IPS-20b (cell line): ENCODE measurements at regions not wholly inside any gene's neighbourhood (a gene's known extent, or its start where the extent isn't known, plus 50 kb on each side); places are given as distances from the start of the nearest gene placed in this dataset.
A peak's percentile ranks its signal among the peaks of the same experiment; 100 is the strongest.

ENCODE experiments used
- H3K27ac ChIP-seq: one replicate; pipeline ENCODE4 v1.5.1; 2013; ENCODE audit warnings: low read length
- H3K27me3 ChIP-seq: 2 replicates; pipeline ENCODE4 v1.6.1; 2013; ENCODE audit warnings: mild to moderate bottlenecking, low read length, inconsistent platforms; ENCODE audit not compliant: insufficient read depth
- H3K36me3 ChIP-seq: 2 replicates; pipeline ENCODE4 v1.6.1; 2013; ENCODE audit warnings: low read depth, mild to moderate bottlenecking, inconsistent platforms, low read length, moderate library complexity; ENCODE audit not compliant: insufficient read depth
- H3K4me1 ChIP-seq: 2 replicates; pipeline ENCODE4 v1.6.1; 2013; ENCODE audit warnings: mild to moderate bottlenecking, control low read depth, inconsistent platforms, low read length, moderate library complexity; ENCODE audit not compliant: insufficient read depth
- H3K4me3 ChIP-seq: 2 replicates; pipeline ENCODE4 v1.5.1; 2013; ENCODE audit warnings: mild to moderate bottlenecking, low read length, inconsistent platforms
- H3K9ac ChIP-seq: 2 replicates; pipeline ENCODE4 v1.6.1; 2013; ENCODE audit warnings: low read depth, mild to moderate bottlenecking, inconsistent platforms, low read length, moderate library complexity
- H3K9me3 ChIP-seq: 2 replicates; pipeline ENCODE4 v1.6.1; 2013; ENCODE audit warnings: mild to moderate bottlenecking, low read depth, low read length, inconsistent platforms; ENCODE audit not compliant: insufficient read depth

DNA sequence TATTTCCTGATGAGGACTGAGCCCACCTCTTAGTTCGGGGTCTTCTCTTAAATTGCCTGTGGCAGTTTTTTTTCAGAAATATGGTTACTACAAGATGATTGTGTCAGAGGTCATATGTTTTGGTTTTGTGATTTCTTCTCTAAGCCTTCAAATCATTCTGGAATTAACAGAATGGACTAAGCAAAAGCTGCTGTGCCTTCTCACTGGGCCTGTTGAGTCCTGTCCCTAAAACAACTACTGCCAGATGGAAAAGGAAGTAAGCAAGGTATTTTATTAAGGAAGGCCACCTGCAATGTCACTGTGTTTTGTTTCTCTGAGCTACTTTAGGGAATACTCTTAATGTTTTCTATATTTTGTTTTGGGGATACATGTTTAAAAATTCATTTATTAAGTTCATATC is 470.8 kb downstream of the PCDH20 start:
- no peaks in the 10 kb centered on the region for H3K4me1 ChIP-seq
- no peaks in the 10 kb centered on the region for H3K27me3 ChIP-seq
- no peak overlapping the region for H3K27ac ChIP-seq
- H3K36me3 ChIP-seq: no peaks in the 10 kb centered on the region
- H3K9me3 ChIP-seq: no peaks in the 10 kb centered on the region
- no peak overlapping the region for H3K9ac ChIP-seq
- H3K4me3 ChIP-seq: no peak overlapping the region

DNA sequence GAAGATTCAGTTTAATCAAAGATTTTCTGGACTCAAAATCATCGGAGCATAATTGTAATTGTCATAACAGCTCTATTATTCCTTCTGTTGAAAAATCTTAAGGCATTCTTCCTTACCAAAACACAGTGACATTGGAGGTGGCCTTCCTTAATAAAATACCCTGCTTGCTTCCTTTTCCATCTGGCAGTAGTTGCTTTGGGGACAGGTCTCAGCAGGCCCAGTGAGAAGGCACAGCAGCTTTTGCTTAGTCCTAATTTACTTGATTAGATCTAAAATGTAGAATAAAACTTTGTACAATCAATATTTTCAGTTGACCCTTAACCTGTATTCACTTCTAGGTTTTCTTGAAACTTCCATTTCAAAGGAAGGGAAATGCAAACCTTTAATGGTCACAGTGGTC is 471.6 kb downstream of the PCDH20 start:
- Histone ChIP-seq H3K9me3 (no peaks in the 10 kb centered on the region), H3K36me3 (no peaks in the 10 kb centered on the region), H3K27ac (no peak overlapping the region), H3K9ac (no peak overlapping the region), H3K4me1 (no peaks in the 10 kb centered on the region), H3K4me3 (no peak overlapping the region), H3K27me3 (no peaks in the 10 kb centered on the region)

DNA sequence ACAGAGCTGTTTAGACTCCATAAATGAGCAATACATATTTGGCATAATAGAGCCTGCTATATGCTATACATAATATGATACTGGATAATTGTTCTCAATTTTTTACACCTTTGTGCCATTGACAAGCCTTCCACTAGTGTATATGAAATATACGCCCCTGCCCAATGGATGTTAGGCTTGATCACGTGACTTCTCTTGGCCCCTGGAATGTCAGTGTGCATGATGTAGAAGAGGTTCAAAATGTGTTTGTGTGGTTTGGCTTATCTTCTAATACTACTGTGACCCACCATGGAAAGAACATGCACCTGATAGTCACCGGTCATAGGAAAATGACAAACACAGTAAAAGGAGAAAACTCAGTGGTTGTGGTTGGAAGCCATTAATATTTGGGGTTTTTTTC is 479.4 kb downstream of the PCDH20 start:
- no peaks in the 10 kb centered on the region for H3K27me3 ChIP-seq
- H3K36me3 ChIP-seq: no peaks in the 10 kb centered on the region
- H3K9me3 ChIP-seq: no peaks in the 10 kb centered on the region
- H3K4me1 ChIP-seq: peaks cover 7% of the 10 kb centered on the region; the same call in 1 of the 2 replicates
- no peak overlapping the region for H3K27ac ChIP-seq
- no peak overlapping the region for H3K4me3 ChIP-seq
- no peak overlapping the region for H3K9ac ChIP-seq

- Histone ChIP-seq H3K36me3 (no peaks in the 10 kb centered on the region), H3K9ac (no peak overlapping the region), H3K27ac (no peak overlapping the region), H3K27me3 (no peaks in the 10 kb centered on the region), H3K9me3 (no peaks in the 10 kb centered on the region), H3K4me3 (no peak overlapping the region), H3K4me1 (peaks cover 7% of the 10 kb centered on the region; the same call in 1 of the 2 replicates)
Observed at GRCh38 chr13:60933638-60934037, 482.0 kb downstream of the PCDH20 start.

DNA sequence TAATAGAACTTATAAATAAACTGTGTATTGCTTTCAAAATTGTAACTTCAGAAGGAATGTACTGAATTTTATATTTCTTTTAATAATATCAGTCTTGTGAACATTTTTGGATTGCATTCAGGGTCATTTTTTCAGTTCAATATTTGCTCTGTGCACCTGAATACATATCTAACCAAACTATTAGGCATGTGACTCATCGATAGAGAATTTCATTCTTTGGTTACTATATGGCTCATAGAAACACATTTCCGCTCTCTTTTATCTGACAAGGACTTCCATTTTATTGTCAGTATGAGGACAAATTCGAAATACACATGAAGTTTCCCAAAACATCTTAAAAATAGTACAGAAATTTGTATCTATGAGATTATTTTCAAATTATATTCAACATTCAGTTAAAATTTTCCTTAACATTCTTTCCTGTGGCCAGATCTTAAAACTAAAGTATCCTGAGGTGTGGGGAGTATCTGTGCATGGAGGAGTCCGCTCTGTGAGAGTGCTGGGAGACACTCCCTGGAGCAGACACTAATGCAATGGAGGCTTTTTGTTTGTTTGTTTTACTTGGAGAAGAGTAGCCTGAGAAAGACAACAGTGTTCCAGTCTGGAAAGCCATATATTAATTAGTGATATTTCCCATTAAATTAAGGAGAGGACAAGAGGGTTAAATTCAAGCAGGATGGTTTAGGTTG is 483.6 kb downstream of the PCDH20 start:
- Histone ChIP-seq H3K9me3 (no peaks in the 10 kb centered on the region), H3K9ac (no peak overlapping the region), H3K4me3 (no peak overlapping the region), H3K27me3 (no peaks in the 10 kb centered on the region), H3K4me1 (peaks cover 7% of the 10 kb centered on the region; the same call in 1 of the 2 replicates), H3K27ac (no peak overlapping the region), H3K36me3 (no peaks in the 10 kb centered on the region)

DNA sequence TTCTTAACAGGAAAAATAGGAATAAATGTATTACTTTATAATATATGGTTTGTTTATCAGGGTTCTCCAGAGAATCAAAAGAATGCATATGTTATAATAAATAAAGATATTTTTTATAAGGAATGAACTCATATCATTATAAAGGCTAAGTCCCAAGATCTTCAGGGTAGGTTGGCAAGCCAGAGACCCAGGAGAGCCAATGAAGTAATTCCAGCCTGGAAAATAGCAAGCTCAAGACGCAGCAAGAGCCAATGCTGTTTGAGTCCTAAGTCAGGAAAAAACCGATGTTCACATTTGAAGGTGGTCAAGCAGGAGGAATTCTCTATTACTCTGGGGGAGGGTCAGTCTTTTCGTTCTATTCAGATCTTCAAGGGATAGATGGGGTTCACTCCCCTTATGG is 490.0 kb downstream of the PCDH20 start:
- Histone ChIP-seq H3K9ac (no peak overlapping the region), H3K27me3 (no peaks in the 10 kb centered on the region), H3K4me1 (no peaks in the 10 kb centered on the region), H3K9me3 (no peaks in the 10 kb centered on the region), H3K4me3 (no peak overlapping the region), H3K27ac (no peak overlapping the region), H3K36me3 (no peaks in the 10 kb centered on the region)

- Histone ChIP-seq H3K4me1 (no peaks in the 10 kb centered on the region), H3K9ac (no peak overlapping the region), H3K36me3 (no peaks in the 10 kb centered on the region), H3K27ac (no peak overlapping the region), H3K4me3 (no peak overlapping the region), H3K27me3 (no peaks in the 10 kb centered on the region), H3K9me3 (no peaks in the 10 kb centered on the region)
Observed at GRCh38 chr13:60924856-60925255, 490.8 kb downstream of the PCDH20 start.

GRCh38 chr13:60922576-60923231 is 492.9 kb downstream of the PCDH20 start:
- Histone ChIP-seq H3K4me1 (no peaks in the 10 kb centered on the region), H3K9ac (no peak overlapping the region), H3K9me3 (no peaks in the 10 kb centered on the region), H3K27ac (no peak overlapping the region), H3K4me3 (no peak overlapping the region), H3K36me3 (no peaks in the 10 kb centered on the region), H3K27me3 (no peaks in the 10 kb centered on the region)

DNA sequence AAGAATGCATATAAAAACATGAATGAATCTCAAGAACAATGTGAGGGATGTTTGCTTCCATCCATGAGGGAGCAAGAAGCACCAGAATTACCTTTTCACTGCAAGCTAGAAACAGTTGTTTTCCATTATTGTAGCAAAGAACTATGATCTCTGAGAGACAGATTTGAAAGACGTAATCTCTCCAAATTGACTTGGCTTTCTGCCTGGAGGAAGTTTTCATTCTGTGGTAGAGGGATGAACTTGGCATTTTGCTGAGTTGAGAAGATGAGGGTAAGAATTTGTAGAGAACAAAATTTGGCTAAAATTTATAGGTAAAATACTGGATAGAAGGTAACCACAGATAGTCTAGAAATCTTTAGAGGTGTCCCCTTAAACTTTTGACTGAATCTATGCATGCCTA is 496.8 kb downstream of the TDRD3 start:
- Histone ChIP-seq H3K4me1 (no peaks in the 10 kb centered on the region), H3K27ac (no peak overlapping the region), H3K36me3 (no peaks in the 10 kb centered on the region), H3K9me3 (no peaks in the 10 kb centered on the region), H3K9ac (no peak overlapping the region), H3K27me3 (no peaks in the 10 kb centered on the region), H3K4me3 (no peak overlapping the region)

GRCh38 chr13:60887711-60888110 is 490.7 kb downstream of the TDRD3 start:
- no peaks in the 10 kb centered on the region for H3K4me1 ChIP-seq

GRCh38 chr13:60881507-60881906 is 484.5 kb downstream of the TDRD3 start:
- no peaks in the 10 kb centered on the region for H3K36me3 ChIP-seq
- H3K9me3 ChIP-seq: no peaks in the 10 kb centered on the region
- no peak overlapping the region for H3K27ac ChIP-seq
- no peaks in the 10 kb centered on the region for H3K27me3 ChIP-seq
- H3K9ac ChIP-seq: no peak overlapping the region
- H3K4me3 ChIP-seq: peak overlapping the region; percentile 18; the same call in 1 of the 2 replicates
- H3K4me1 ChIP-seq: peaks cover 11% of the 10 kb centered on the region; the same call in 1 of the 2 replicates

More at GRCh38 chr13:60887711-60888110, 490.7 kb downstream of the TDRD3 start:
- H3K27me3 ChIP-seq: no peaks in the 10 kb centered on the region
- H3K27ac ChIP-seq: no peak overlapping the region
- H3K9ac ChIP-seq: no peak overlapping the region
- no peak overlapping the region for H3K4me3 ChIP-seq
- no peaks in the 10 kb centered on the region for H3K36me3 ChIP-seq
- H3K9me3 ChIP-seq: peaks cover 6% of the 10 kb centered on the region; the same call in 1 of the 2 replicates

GRCh38 chr13:60873116-60873515 is 476.1 kb downstream of the TDRD3 start:
- Histone ChIP-seq H3K9ac (no peak overlapping the region), H3K27ac (no peak overlapping the region), H3K9me3 (no peaks in the 10 kb centered on the region), H3K27me3 (no peaks in the 10 kb centered on the region), H3K4me3 (no peak overlapping the region), H3K36me3 (no peaks in the 10 kb centered on the region), H3K4me1 (no peaks in the 10 kb centered on the region; the same call in 1 of the 2 replicates)
